GM18498 (cell line): ENCODE measurements at regions not wholly inside any gene's neighbourhood (a gene's known extent, or its start where the extent isn't known, plus 50 kb on each side); places are given as distances from the start of the nearest gene placed in this dataset.
"Not testable (repeated sequence)": the region's sequence is repeated elsewhere in the genome, so short reads cannot be mapped to it uniquely, and the experiment has no call there.

Experiments
- ATAC-seq: cut with Tn5 transposase; IDR thresholded peaks from one replicate; pipeline ENCODE4 v1.9.1; 2021; ENCODE audit warnings: mild to moderate bottlenecking, moderate library complexity; ENCODE audit not compliant: unreplicated experiment

- no peak for ATAC-seq
Measured at GRCh38 chr18:9042766-9043481, 59.6 kb upstream of the NDUFV2 start.

GRCh38 chr18:9043581-9043980, 58.9 kb upstream of the NDUFV2 start:
- no peak for ATAC-seq

GRCh38 chr18:9047715-9048114, 54.8 kb upstream of the NDUFV2 start:
- no peak for ATAC-seq

- ATAC-seq: no peak
Measured at GRCh38 chr18:9048236-9048635, 54.3 kb upstream of the NDUFV2 start.

GRCh38 chr18:9048808-9049494, 53.5 kb upstream of the NDUFV2 start:
- no peak for ATAC-seq

GRCh38 chr18:9049495-9049809, 53.0 kb upstream of the NDUFV2 start:
- ATAC-seq: no peak

GRCh38 chr18:9050628-9051284, 51.7 kb upstream of the NDUFV2 start:
- ATAC-seq: not testable (repeated sequence)
